ENCODE measurements at regions not wholly inside any gene's neighbourhood (a gene's known extent, or its start where the extent isn't known, plus 50 kb on each side); places are given as distances from the start of the nearest gene placed in this dataset.

DNA sequence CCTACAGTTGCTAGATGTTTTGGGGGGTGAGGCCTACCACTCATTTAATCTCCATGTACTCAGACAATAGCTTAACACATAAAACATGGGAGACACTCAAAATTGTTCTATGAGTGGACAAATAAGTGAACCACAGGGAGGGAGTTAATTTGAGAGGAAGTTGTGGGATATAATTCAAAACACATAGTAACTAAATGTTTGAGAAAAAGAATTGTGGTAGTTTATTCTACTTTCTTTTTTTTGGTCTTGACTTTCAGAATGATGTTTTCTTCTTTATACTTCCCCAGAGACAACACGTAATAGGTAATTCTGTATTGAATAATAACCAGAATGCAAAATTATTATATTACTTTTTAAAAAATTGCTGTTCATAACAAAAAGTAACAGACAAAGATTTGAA lies 453.8 kb downstream of the RFPL4B start:
- TF ChIP-seq POLR2A (IDR thresholded peaks at IDR 0.05): no peak
- Histone ChIP-seq H3K4me3 (no peak overlapping the region), H3K4me1 (no peaks in the 10 kb centered on the region), H3K36me3 (no peaks in the 10 kb centered on the region), H3K27ac (no peak overlapping the region), H3K9me3 (no peaks in the 10 kb centered on the region), H3K27me3 (no peaks in the 10 kb centered on the region)
- intact Hi-C loops (cut with DNase I; ENCODE audit: low total_unique reads): no loop called here
- DNase-seq: no peak

DNA sequence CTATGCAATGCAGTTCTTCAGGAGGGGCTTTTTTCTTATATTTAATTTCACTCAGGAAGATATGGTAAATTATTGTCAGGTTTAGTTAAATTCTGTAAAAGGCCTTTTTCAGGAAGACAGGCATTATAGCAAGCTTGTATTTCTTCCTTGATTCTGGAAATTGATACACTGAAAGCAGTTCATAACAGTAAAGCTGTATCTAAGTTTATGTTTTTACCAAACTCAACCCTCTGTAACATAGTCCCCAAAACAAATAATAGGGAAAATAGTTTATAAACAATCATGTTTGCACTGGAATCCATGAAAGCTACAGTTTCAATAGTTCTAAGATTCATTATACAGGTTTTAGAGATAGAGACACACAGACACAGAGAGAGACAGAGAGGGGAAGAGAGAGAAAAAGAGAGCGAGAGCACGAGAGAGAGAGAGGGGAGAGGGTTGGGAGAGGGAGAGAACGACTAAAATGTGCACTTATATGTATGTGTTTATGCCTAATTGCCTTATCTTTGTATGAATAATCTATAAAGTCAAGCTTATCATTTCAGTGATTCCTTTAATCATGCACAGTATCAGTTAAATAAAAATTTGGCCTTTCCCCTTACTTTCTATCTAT lies 454.4 kb downstream of the RFPL4B start:
- no peak for DNase-seq
- TF ChIP-seq, protein P1, sequence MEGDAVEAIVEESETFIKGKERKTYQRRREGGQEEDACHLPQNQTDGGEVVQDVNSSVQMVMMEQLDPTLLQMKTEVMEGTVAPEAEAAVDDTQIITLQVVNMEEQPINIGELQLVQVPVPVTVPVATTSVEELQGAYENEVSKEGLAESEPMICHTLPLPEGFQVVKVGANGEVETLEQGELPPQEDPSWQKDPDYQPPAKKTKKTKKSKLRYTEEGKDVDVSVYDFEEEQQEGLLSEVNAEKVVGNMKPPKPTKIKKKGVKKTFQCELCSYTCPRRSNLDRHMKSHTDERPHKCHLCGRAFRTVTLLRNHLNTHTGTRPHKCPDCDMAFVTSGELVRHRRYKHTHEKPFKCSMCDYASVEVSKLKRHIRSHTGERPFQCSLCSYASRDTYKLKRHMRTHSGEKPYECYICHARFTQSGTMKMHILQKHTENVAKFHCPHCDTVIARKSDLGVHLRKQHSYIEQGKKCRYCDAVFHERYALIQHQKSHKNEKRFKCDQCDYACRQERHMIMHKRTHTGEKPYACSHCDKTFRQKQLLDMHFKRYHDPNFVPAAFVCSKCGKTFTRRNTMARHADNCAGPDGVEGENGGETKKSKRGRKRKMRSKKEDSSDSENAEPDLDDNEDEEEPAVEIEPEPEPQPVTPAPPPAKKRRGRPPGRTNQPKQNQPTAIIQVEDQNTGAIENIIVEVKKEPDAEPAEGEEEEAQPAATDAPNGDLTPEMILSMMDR (IDR thresholded peaks at IDR 0.05): no peak
- no peak for TF ChIP-seq POLR2A (IDR thresholded peaks at IDR 0.05)
- Histone ChIP-seq H3K27me3 (no peaks in the 10 kb centered on the region), H3K9me3 (no peaks in the 10 kb centered on the region), H3K36me3 (no peaks in the 10 kb centered on the region), H3K4me1 (no peaks in the 10 kb centered on the region), H3K4me3 (no peak overlapping the region), H3K27ac (no peak overlapping the region)
- intact Hi-C loops (cut with DNase I; ENCODE audit: low total_unique reads): no loop called here

DNA sequence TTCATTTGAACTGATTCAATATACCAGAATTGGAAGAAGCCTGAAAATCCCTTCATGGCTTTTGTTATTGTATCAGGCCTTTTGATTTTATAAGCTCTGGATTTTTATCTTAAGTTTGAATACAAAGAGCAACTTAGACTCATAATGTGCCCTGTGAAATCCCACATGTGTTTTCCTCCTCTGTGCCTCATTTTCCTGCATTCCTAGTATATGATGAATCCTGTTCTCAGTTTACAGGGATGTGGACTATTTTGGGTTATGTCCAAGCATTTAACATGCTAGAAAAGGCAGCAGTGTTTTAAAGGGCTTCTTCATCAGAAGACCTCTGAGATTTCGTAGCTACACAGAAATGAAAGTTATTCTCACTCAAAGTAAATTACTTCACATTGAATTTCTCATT lies 455.0 kb downstream of the RFPL4B start:
- Histone ChIP-seq H3K27ac (no peak overlapping the region), H3K27me3 (no peaks in the 10 kb centered on the region), H3K4me1 (no peaks in the 10 kb centered on the region), H3K36me3 (no peaks in the 10 kb centered on the region), H3K9me3 (no peaks in the 10 kb centered on the region), H3K4me3 (no peak overlapping the region)
- TF ChIP-seq, protein P1 (IDR thresholded peaks at IDR 0.05): no peak
- TF ChIP-seq POLR2A (IDR thresholded peaks at IDR 0.05): no peak
- no peak for DNase-seq
- intact Hi-C loops (cut with DNase I; ENCODE audit: low total_unique reads): no loop called here

DNA sequence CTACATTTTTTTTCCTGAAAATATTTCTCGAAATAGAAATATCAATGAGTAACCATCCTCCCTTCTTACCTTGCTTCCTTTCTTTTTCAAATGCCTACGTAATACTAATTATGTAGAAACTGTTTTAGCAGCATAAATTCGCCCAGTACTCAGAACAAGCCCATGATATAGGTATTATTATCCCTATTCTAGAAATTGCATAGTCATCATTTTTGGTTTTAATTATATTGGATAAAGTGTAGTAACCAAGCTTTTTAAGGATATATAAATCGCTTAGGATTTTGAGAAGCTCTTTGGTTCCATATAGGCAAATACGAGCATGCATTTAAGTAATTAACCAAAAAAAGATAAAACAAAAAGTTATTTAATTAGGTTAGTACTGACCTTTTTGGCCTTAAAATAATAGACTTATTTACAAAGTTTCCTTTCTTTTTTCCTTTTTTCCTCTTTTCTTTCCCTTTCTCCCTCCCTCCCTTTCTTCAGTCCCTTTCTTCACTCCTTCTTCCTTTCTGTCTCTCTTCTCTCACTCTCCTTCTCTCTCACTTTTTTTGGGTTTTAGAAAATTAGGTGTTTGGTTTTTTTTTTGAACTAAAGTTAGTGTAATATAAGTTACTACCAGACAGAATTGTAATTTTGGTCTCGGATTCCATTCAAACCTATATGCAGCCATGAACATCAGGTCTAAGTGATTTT lies 457.7 kb downstream of the RFPL4B start:
- Histone ChIP-seq H3K4me1 (no peaks in the 10 kb centered on the region), H3K4me3 (no peak overlapping the region), H3K36me3 (no peaks in the 10 kb centered on the region), H3K27ac (no peak overlapping the region), H3K9me3 (no peaks in the 10 kb centered on the region), H3K27me3 (no peaks in the 10 kb centered on the region)
- DNase-seq: no peak
- no peak for TF ChIP-seq POLR2A (IDR thresholded peaks at IDR 0.05)
- TF ChIP-seq, protein P1 (IDR thresholded peaks at IDR 0.05): no peak
- intact Hi-C loops (cut with DNase I; ENCODE audit: low total_unique reads): no loop called here

DNA sequence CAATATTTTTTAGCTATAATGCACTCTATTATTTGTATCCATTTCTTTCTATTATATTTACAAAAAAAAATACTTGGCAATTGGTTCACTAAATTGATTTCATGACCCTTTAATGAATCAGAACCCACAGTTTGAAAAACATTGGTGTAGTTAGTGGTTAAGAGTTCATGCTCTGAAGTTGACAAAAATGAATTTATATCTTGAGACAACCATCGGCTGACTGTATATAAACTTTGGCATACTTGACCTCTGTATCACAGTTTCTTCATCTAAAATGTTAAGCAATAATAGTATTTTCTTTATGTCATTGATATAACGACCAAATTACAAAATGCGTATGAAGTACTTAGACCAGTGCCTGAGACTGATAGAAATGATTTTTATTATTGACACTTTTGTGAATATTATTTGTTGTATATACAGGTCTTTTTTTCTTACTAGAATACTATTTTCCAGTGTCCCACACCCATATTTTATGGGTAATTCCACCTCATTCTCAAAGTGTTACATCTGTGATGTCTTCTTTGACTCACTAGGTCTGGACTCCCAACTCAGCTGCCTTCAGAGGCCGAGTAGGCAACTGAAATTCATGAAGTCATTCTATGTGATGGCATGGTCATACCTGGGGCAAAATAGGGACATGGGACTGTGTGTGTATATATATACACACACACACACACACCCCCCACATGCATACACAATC lies 459.2 kb downstream of the RFPL4B start:
- TF ChIP-seq POLR2A (IDR thresholded peaks at IDR 0.05): no peak
- TF ChIP-seq, protein P1 (IDR thresholded peaks at IDR 0.05): no peak
- H3K27me3 ChIP-seq: no peaks in the 10 kb centered on the region
- DNase-seq: no peak
- no peaks in the 10 kb centered on the region for H3K36me3 ChIP-seq
- H3K4me1 ChIP-seq: no peaks in the 10 kb centered on the region
- H3K9me3 ChIP-seq: no peaks in the 10 kb centered on the region
- no peak overlapping the region for H3K27ac ChIP-seq
- intact Hi-C loops (cut with DNase I; ENCODE audit: low total_unique reads): no loop called here
- H3K4me3 ChIP-seq: no peak overlapping the region
